ENCODE measurements at regions not wholly inside any gene's neighbourhood (a gene's known extent, or its start where the extent isn't known, plus 50 kb on each side); places are given as distances from the start of the nearest gene placed in this dataset.

DNA sequence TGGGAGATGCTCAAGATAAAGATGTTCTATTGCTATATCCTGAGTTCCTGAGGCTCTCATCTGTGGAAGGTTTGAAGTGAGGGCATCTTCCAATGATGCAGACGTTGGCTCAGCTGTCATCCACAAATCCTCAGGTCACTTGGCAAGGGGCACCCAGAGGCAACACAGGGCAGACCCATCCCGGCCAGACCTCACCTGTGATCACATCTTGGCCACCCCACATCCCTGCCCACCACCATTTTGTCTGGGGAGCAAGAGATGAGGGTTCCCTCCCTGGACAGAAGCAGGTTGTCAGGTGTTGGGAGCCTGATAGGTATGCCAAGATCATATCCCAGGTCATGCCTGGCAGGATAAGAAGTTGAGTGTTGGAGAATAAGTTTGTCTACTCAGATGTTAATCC, 918.2 kb upstream of the ZNF722 start:
- Mint-ChIP-seq H3K27me3 (ENCODE audit: insufficient read depth, unreplicated experiment) (no peaks in the 10 kb centered on the region), H3K4me3 (ENCODE audit: unreplicated experiment) (no peak overlapping the region), H3K4me1 (ENCODE audit: insufficient read depth, unreplicated experiment) (no peaks in the 10 kb centered on the region), H3K27ac (ENCODE audit: low read depth, unreplicated experiment) (no peak overlapping the region), H3K36me3 (ENCODE audit: insufficient read depth, unreplicated experiment) (no peaks in the 10 kb centered on the region), H3K9me3 (ENCODE audit: unreplicated experiment) (peaks cover 7% of the 10 kb centered on the region)
- BruUV-seq (replicated peaks), result no TSS peak
- DNase-seq (ENCODE audit: unreplicated experiment), result no peak
- TF ChIP-seq, protein P1, sequence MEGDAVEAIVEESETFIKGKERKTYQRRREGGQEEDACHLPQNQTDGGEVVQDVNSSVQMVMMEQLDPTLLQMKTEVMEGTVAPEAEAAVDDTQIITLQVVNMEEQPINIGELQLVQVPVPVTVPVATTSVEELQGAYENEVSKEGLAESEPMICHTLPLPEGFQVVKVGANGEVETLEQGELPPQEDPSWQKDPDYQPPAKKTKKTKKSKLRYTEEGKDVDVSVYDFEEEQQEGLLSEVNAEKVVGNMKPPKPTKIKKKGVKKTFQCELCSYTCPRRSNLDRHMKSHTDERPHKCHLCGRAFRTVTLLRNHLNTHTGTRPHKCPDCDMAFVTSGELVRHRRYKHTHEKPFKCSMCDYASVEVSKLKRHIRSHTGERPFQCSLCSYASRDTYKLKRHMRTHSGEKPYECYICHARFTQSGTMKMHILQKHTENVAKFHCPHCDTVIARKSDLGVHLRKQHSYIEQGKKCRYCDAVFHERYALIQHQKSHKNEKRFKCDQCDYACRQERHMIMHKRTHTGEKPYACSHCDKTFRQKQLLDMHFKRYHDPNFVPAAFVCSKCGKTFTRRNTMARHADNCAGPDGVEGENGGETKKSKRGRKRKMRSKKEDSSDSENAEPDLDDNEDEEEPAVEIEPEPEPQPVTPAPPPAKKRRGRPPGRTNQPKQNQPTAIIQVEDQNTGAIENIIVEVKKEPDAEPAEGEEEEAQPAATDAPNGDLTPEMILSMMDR (IDR thresholded peaks at IDR 0.05; ENCODE audit: unreplicated experiment), result no peak
- ChIA-PET CTCF (interaction anchor here (0.6 kb wide), 1 partner anchor 1347 kb away, joined by 3 read pairs; no protein-coding TSS in a partner anchor), POLR2A (no interaction called here)
- intact Hi-C loops (cut with micrococcal nuclease), result no loop called here

DNA sequence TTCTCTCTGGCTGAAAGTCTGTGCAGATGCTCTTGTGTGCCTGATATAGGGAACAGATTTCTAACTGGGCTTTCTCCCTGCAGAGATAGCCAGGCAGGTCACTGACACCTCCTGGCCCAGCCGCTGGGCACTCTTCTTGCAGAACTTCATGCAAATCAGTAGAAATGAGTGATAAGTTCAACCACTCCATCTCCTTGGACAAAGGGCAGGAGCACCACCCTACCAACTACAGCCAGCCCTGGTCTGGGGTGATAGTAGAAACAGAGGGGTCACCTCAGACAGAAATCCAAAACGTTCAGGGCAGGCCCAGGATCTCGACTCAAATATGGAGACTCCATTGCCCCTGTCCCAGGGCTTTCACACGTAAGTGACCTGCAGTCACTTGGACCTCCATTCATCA, 917.8 kb upstream of the ZNF722 start:
- H3K4me1 Mint-ChIP-seq (ENCODE audit: insufficient read depth, unreplicated experiment), result no peaks in the 10 kb centered on the region
- no peak for DNase-seq (ENCODE audit: unreplicated experiment)
- H3K27ac Mint-ChIP-seq (ENCODE audit: low read depth, unreplicated experiment), result no peak overlapping the region
- no peaks in the 10 kb centered on the region for H3K27me3 Mint-ChIP-seq (ENCODE audit: insufficient read depth, unreplicated experiment)
- TF ChIP-seq, protein P1 (IDR thresholded peaks at IDR 0.05; ENCODE audit: unreplicated experiment), result no peak
- H3K4me3 Mint-ChIP-seq (ENCODE audit: unreplicated experiment), result no peak overlapping the region
- ChIA-PET CTCF (interaction anchor here (0.7 kb wide), 1 partner anchor 89 kb away, joined by 3 read pairs; no protein-coding TSS in a partner anchor), POLR2A (no interaction called here)
- no peaks in the 10 kb centered on the region for H3K36me3 Mint-ChIP-seq (ENCODE audit: insufficient read depth, unreplicated experiment)
- peaks cover 9% of the 10 kb centered on the region for H3K9me3 Mint-ChIP-seq (ENCODE audit: unreplicated experiment)
- BruUV-seq (replicated peaks), result no TSS peak
- intact Hi-C loops (cut with micrococcal nuclease), result no loop called here

DNA sequence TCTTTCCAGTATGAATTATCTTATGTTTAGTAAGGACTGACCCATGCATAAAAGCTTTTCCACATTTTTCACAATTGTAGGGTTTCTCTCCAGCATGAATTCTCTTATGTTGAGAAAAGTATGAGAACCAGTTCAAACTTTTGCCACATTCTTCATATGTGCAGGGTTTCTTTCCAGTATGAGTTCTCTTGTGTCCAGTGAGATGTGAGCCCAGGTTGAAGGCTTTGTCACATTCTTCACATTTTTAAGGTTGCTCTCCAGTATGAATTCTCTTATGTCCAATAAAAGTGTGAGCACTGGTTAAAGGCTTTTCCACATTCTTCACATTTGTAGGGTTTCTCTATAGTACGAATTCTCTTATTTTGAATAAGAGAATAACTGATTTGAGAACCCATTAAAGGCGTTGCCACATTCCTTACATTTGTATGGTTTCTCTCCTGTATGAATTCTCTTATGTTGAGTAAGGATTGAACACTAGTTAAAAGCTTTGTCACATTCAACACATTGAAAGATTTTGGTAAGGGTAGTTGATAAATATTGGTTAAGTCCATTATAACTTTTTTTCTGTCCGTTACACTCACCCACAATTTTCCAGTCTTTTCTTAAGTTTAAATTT, 911.0 kb upstream of the ZNF722 start:
- H3K27ac Mint-ChIP-seq (ENCODE audit: low read depth, unreplicated experiment), result no peak overlapping the region
- H3K4me3 Mint-ChIP-seq (ENCODE audit: unreplicated experiment), result no peak overlapping the region
- H3K9me3 Mint-ChIP-seq (ENCODE audit: unreplicated experiment), result peaks cover 31% of the 10 kb centered on the region
- ChIA-PET POLR2A (no interaction called here), CTCF (interaction anchor here (0.5 to 0.6 kb wide), 2 partner anchors 22 to 71 kb away, joined by 3 to 4 read pairs; no protein-coding TSS in a partner anchor)
- TF ChIP-seq, protein P1 (IDR thresholded peaks at IDR 0.05; ENCODE audit: unreplicated experiment), result no peak
- no TSS peak for BruUV-seq (replicated peaks)
- intact Hi-C loops (cut with micrococcal nuclease), result no loop called here
- H3K36me3 Mint-ChIP-seq (ENCODE audit: insufficient read depth, unreplicated experiment), result no peaks in the 10 kb centered on the region
- no peak for DNase-seq (ENCODE audit: unreplicated experiment)
- no peaks in the 10 kb centered on the region for H3K4me1 Mint-ChIP-seq (ENCODE audit: insufficient read depth, unreplicated experiment)
- no peaks in the 10 kb centered on the region for H3K27me3 Mint-ChIP-seq (ENCODE audit: insufficient read depth, unreplicated experiment)

DNA sequence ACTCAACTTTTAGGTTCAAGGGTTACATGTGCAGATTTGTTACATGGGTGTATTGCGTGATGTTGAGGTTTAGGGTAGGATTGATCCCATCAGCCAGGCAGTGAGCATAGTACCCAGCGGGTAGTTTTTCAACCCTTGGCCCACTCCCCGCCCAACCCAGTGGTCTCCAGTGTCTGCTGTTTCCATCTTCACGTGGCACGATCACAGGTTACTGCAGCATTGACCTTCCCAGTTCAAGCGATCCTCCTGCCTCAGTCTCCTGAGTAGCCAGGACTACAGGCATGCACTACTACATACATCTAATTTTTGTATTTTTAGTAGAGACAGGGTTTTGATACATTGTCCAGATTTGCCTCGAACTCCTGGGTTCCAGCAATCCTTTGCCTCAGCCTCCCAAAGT, 905.7 kb upstream of the ZNF722 start:
- Mint-ChIP-seq H3K9me3 (ENCODE audit: unreplicated experiment) (peaks cover 18% of the 10 kb centered on the region), H3K27me3 (ENCODE audit: insufficient read depth, unreplicated experiment) (no peaks in the 10 kb centered on the region), H3K4me1 (ENCODE audit: insufficient read depth, unreplicated experiment) (no peaks in the 10 kb centered on the region), H3K36me3 (ENCODE audit: insufficient read depth, unreplicated experiment) (no peaks in the 10 kb centered on the region), H3K27ac (ENCODE audit: low read depth, unreplicated experiment) (no peak overlapping the region), H3K4me3 (ENCODE audit: unreplicated experiment) (no peak overlapping the region)
- intact Hi-C loops (cut with micrococcal nuclease), result no loop called here
- no TSS peak for BruUV-seq (replicated peaks)
- TF ChIP-seq, protein P1 (IDR thresholded peaks at IDR 0.05; ENCODE audit: unreplicated experiment), result no peak
- DNase-seq (ENCODE audit: unreplicated experiment), result no peak
- POLR2A ChIA-PET, result no interaction called here
- CTCF ChIA-PET, result no interaction called here

Measured in MCF 10A (cell line).